OCI-LY7 (cell line): ENCODE measurements at regions not wholly inside any gene's neighbourhood (a gene's known extent, or its start where the extent isn't known, plus 50 kb on each side); places are given as distances from the start of the nearest gene placed in this dataset.
"Not testable (repeated sequence)": the region's sequence is repeated elsewhere in the genome, so short reads cannot be mapped to it uniquely, and the experiment has no call there.

ENCODE experiments used
- BruUV-seq: library from RNA; stranded (reverse); fragments of 400-500 nt; replicated peaks from 2 replicates; lab custom pipeline; 2021; lab: Mats Ljungman, UMichigan
- CTCF ChIA-PET: fragments of 300-600 bp; sonication (Branson Sonifier 250); formaldehyde crosslinking; loops from one replicate; lab custom pipeline; 2022; ENCODE audit warnings: antibody characterized with exemption; ENCODE audit not compliant: unreplicated experiment; lab: Charles Lee
- POLR2A ChIA-PET: fragments of 300-600 bp; sonication (Branson Sonifier 250); formaldehyde crosslinking; loops from one replicate; lab custom pipeline; 2022; ENCODE audit warnings: antibody characterized with exemption; lab: Charles Lee
- DNase-seq: peaks from one replicate; pipeline ENCODE4 v3.0.0-alpha.2; 2015; ENCODE audit warnings: low spot score
- H2AFZ ChIP-seq: fragments of 200-600 bp; sonication (generic), shearing (Covaris generic); 2 replicates; pipeline ENCODE4 v1.6.1; 2014; ENCODE audit warnings: mild to moderate bottlenecking, antibody characterized with exemption, low read length, moderate library complexity
- H3K27ac ChIP-seq: fragments of 200-600 bp; sonication (generic); 2 replicates; pipeline ENCODE4 v1.5.1; 2014; ENCODE audit warnings: mixed run types, low read depth, mild to moderate bottlenecking, moderate library complexity, low read length, inconsistent platforms; ENCODE audit not compliant: poor library complexity, severe bottlenecking
- H3K36me3 ChIP-seq: fragments of 200-600 bp; sonication (generic); 2 replicates; pipeline ENCODE4 v1.6.1; 2014; ENCODE audit warnings: mild to moderate bottlenecking, antibody characterized with exemption, low read length, moderate library complexity, mixed read lengths; ENCODE audit not compliant: insufficient read depth
- H3K4me1 ChIP-seq: fragments of 200-600 bp; sonication (generic); 2 replicates; pipeline ENCODE4 v1.5.1; 2014; ENCODE audit warnings: mild to moderate bottlenecking, low read length; ENCODE audit not compliant: insufficient read depth, poor library complexity, severe bottlenecking
- H3K4me2 ChIP-seq: fragments of 200-600 bp; sonication (generic); 2 replicates; pipeline ENCODE4 v1.6.1; 2014; ENCODE audit warnings: mild to moderate bottlenecking, low read length
- H3K4me3 ChIP-seq: fragments of 200-600 bp; sonication (generic); 2 replicates; pipeline ENCODE4 v1.5.1; 2014; ENCODE audit warnings: mild to moderate bottlenecking, low read depth, low read length; ENCODE audit not compliant: poor library complexity, severe bottlenecking
- H3K79me2 ChIP-seq: fragments of 200-600 bp; sonication (generic); 2 replicates; pipeline ENCODE4 v1.6.1; 2016; ENCODE audit warnings: low read depth, mild to moderate bottlenecking, low read length, moderate library complexity, mixed read lengths; ENCODE audit not compliant: insufficient read depth
- H3K9me2 ChIP-seq: fragments of 200-600 bp; sonication (generic); 2 replicates; pipeline ENCODE4 v1.6.1; 2016; ENCODE audit warnings: mild to moderate bottlenecking, low read length, mixed read lengths; ENCODE audit not compliant: insufficient read depth
- H3K9me3 ChIP-seq: fragments of 200-600 bp; sonication (generic); 2 replicates; pipeline ENCODE4 v1.6.1; 2014; ENCODE audit warnings: mild to moderate bottlenecking, mixed run types, low read length, mixed read lengths
- H4K20me1 ChIP-seq: fragments of 200-600 bp; sonication (generic); 2 replicates; pipeline ENCODE4 v1.6.1; 2014; ENCODE audit warnings: mild to moderate bottlenecking, antibody characterized with exemption, low read length, moderate library complexity, mixed read lengths; ENCODE audit not compliant: insufficient read depth
- EZH2phosphoT487 ChIP-seq: fragments of 200-600 bp; sonication (generic); IDR thresholded peaks from 2 replicates; pipeline ENCODE4 v1.6.1; 2018; ENCODE audit warnings: low read depth, borderline replicate concordance, mild to moderate bottlenecking, mixed run types, antibody characterized with exemption, low read length, moderate library complexity, mixed read lengths
- intact Hi-C: fragments of 100-400 bp; cut with micrococcal nuclease; formaldehyde crosslinking; loops from one replicate; pipeline ENCODE4 v1.10.0; 2022; ENCODE audit not compliant: unreplicated experiment
- TF ChIP-seq, protein P1 (sequence below): fragments of 200-600 bp; sonication (generic); conservative IDR thresholded peaks from 2 replicates; pipeline ENCODE4 v1.5.1; 2014; ENCODE audit warnings: mild to moderate bottlenecking, antibody characterized with exemption, low read length, moderate library complexity, mixed read lengths

GRCh38 chr6:141056945-141057625 is 1075.6 kb upstream of the GJE1 start:
- BruUV-seq, result no TSS peak
- no peaks in the 10 kb centered on the region for H3K4me1 ChIP-seq
- no peaks in the 10 kb centered on the region for H3K9me3 ChIP-seq
- no peaks in the 10 kb centered on the region for H3K9me2 ChIP-seq
- no peaks in the 10 kb centered on the region for H4K20me1 ChIP-seq
- H3K4me2 ChIP-seq, result no peak overlapping the region
- H3K79me2 ChIP-seq, result no peaks in the 10 kb centered on the region
- DNase-seq, result no peak
- intact Hi-C loops, result no loop called here
- no peak overlapping the region for H2AFZ ChIP-seq
- H3K4me3 ChIP-seq, result no peak overlapping the region
- no peak overlapping the region for H3K27ac ChIP-seq
- no peak for TF ChIP-seq EZH2phosphoT487
- TF ChIP-seq, protein P1, sequence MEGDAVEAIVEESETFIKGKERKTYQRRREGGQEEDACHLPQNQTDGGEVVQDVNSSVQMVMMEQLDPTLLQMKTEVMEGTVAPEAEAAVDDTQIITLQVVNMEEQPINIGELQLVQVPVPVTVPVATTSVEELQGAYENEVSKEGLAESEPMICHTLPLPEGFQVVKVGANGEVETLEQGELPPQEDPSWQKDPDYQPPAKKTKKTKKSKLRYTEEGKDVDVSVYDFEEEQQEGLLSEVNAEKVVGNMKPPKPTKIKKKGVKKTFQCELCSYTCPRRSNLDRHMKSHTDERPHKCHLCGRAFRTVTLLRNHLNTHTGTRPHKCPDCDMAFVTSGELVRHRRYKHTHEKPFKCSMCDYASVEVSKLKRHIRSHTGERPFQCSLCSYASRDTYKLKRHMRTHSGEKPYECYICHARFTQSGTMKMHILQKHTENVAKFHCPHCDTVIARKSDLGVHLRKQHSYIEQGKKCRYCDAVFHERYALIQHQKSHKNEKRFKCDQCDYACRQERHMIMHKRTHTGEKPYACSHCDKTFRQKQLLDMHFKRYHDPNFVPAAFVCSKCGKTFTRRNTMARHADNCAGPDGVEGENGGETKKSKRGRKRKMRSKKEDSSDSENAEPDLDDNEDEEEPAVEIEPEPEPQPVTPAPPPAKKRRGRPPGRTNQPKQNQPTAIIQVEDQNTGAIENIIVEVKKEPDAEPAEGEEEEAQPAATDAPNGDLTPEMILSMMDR, result no peak
- POLR2A ChIA-PET, result interaction anchor here (0.5 to 0.7 kb wide), 2 partner anchors 28 to 188 kb away, joined by 3 to 4 read pairs; no protein-coding TSS in a partner anchor
- no peaks in the 10 kb centered on the region for H3K36me3 ChIP-seq
- CTCF ChIA-PET, result no interaction called here

DNA sequence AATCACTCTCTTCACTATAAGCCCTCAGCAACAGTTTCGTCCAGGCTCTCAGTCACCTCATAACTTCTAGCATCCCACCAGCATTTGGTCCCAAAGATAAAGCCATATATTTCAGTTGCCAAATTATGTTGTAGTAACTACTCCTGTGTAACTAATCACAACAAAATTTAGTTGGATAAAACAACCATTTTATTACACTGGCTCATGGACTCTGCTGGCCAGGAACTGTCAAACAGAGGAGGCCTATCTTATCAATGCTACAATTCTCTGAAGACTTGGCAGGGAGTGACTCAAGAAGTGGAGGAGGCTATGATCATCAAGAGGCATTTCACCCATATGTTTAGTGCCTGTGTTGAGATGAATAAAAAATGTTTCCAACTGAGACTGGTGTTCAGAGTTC is 1082.3 kb upstream of the GJE1 start:
- H3K79me2 ChIP-seq, result no peaks in the 10 kb centered on the region
- ChIA-PET POLR2A (interaction anchor here (0.7 to 1.1 kb wide), 3 partner anchors 146 to 275 kb away, joined by 3 to 4 read pairs (median 4); no protein-coding TSS in a partner anchor), CTCF (no interaction called here)
- no peaks in the 10 kb centered on the region for H3K4me1 ChIP-seq
- H3K27ac ChIP-seq, result no peak overlapping the region
- no peaks in the 10 kb centered on the region for H3K36me3 ChIP-seq
- no TSS peak for BruUV-seq
- H3K9me2 ChIP-seq, result no peaks in the 10 kb centered on the region
- H2AFZ ChIP-seq, result no peak overlapping the region
- TF ChIP-seq EZH2phosphoT487, result no peak
- TF ChIP-seq, protein P1, result no peak
- no peak overlapping the region for H3K4me2 ChIP-seq
- no peaks in the 10 kb centered on the region for H3K9me3 ChIP-seq
- H4K20me1 ChIP-seq, result no peaks in the 10 kb centered on the region
- no peak overlapping the region for H3K4me3 ChIP-seq
- intact Hi-C loops, result no loop called here
- no peak for DNase-seq

- Histone ChIP-seq H3K27ac (no peak overlapping the region), H3K9me2 (no peaks in the 10 kb centered on the region), H3K4me2 (no peak overlapping the region), H3K9me3 (no peaks in the 10 kb centered on the region), H4K20me1 (no peaks in the 10 kb centered on the region), H2AFZ (no peak overlapping the region), H3K4me1 (no peaks in the 10 kb centered on the region), H3K79me2 (no peaks in the 10 kb centered on the region), H3K36me3 (no peaks in the 10 kb centered on the region), H3K4me3 (no peak overlapping the region)
- no peak for TF ChIP-seq EZH2phosphoT487
- TF ChIP-seq, protein P1, result no peak
- no TSS peak for BruUV-seq
- POLR2A ChIA-PET, result no interaction called here
- intact Hi-C loops, result no loop called here
- no peak for DNase-seq
- CTCF ChIA-PET, result no interaction called here
Measured at GRCh38 chr6:141048451-141048850, 1084.3 kb upstream of the GJE1 start.

DNA sequence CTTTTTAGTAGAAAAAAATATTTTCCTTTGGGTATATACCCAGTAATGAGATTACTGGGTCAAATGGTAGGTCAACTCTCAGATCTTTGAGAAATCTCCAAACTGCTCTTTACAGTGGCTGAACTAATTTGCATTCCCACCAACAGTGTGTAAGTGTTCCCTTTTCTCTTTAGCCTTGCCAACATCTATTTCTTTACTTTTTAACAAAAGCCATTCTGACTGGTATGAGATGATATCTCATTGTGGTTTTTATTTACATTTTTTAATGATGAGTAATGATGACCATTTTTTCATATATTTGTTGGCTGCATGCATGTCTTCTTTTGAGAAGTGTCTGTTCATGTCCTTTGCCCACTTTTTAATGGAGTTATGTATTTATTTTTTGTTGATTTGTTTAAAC is 1086.2 kb upstream of the GJE1 start:
- BruUV-seq, H3K79me2 ChIP-seq, H3K27ac ChIP-seq, H3K4me1 ChIP-seq, H3K9me2 ChIP-seq, H2AFZ ChIP-seq, CTCF ChIA-PET, intact Hi-C loops, DNase-seq, H3K9me3 ChIP-seq, H3K4me2 ChIP-seq, H3K4me3 ChIP-seq, H4K20me1 ChIP-seq, H3K36me3 ChIP-seq: not testable (repeated sequence)
- POLR2A ChIA-PET, result interaction anchor here (0.8 kb wide), 1 partner anchor 11 kb away, joined by 3 read pairs; no protein-coding TSS in a partner anchor
